Ecto neural progenitor cell (in vitro differentiated cells): ENCODE measurements at regions not wholly inside any gene's neighbourhood (a gene's known extent, or its start where the extent isn't known, plus 50 kb on each side); places are given as distances from the start of the nearest gene placed in this dataset.

Experiments
- DNase-seq: peaks from one replicate; pipeline ENCODE4 v3.0.0-alpha.2; 2018; ENCODE audit warnings: low spot score

DNA sequence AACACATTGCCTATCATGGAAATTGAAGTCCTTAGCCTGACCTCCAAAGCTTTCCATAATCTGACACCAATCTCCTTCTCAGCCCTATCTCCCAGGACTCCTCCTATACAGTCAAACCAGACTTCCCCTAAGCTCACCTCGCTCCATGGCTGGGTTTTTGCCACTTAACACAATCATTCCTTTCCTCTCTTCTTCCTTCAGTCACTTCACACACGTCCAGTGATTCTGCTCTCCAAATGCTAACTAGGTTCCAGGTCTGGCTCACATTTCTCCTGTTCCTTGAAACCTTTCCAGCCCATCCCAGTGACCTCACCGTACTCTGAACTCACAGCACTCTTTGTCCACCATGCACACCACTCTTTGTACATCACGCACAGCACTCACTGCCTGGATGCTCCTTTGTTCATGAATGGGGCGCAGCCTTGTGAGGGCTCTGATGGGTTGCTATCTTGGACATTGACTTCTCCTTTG lies 98.4 kb downstream of the GLUL start:
- DNase-seq = no peak

DNA sequence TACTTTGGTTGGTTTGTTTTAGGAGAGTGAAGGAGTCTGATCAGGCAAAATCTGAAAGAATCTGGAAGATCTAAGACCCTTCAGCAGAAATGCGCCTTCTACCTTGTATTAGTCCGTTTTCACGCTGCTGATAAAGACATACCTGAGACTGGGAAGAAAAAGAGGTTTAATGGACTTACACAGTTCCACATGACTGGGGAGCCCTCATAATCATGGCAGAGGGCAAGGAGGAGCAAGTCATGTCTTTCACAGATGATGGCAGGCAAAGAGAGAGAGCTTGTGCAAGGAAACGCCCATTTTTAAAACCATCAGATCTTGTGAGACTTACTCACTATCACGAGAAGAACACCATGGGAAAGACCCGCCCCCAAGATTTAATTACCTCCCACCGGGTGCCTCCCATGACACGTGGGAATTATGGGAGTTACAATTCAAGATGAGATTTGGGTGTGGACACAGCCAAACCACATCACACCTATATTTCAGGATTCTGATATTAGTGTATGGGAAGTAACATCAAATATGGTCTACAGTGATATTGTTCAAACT lies 99.3 kb downstream of the GLUL start:
- DNase-seq = no peak

DNA sequence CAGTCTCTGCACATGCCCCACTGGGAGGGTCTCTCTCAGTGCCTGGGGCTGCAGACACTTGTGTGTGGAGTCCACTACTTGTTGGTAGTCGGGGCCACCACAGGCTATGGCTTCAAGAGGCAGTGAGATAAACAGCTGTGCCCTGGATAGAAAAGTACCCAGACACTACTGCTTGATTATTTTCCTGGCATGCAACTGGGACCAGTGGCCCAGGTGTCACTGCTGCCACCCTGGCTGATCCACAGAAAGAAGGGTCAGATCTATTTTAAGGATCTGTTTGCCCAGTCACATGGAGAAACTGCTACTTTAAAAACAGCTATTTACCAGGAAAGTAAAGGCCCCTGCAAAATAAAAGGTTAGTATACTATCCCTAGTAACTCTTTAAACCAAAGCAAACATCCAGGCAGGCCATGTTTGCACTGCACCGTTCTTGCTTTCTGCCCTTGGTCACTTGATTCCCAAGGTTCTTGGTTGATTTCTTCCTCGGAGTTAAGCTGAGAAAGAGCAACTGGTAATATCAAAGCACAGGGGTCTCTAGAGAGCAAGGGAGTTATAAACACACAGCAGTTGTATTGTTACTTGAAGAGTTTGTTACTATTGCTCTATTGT lies 99.9 kb downstream of the GLUL start:
- DNase-seq = no peak

DNA sequence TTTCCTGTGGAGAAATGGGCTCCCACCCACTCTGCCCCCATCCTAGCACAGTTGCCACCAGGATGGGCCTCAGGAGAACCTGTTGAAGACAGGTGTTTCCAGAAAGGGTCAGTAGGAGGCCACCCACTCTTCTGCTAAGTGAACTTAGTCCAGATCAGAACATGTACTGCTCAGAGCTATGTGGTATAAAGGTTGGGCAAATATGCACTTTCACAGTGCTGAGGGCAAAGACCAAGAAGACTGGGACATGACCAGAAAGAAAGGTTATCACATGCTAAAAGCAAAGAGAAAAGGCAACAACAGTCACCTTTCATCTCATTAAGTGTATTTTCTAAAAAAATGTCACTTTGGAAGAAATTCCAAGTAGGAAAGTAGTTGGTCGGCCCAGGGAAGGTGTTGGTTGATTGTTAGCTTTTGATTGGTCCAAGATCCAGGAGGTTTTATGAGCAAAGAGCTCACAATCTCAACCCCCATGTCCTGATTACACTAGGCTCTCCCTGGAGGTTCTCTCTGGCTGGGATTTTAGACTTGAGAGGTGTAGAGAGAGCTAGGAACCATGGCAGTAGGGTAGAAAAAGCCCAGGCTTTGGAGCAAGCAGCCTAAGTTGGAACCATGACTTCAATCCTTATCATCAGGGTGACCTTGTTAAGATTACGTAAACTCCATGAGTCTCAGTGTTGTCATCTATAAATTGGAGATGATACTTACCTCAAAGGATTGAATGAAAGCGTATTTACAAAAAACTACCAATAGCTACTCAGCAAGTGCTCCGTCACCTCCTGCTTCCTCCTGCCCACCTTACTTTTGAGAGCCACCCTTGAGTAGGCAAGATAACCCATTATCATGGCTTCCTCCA lies 102.6 kb downstream of the GLUL start:
- DNase-seq = no peak

DNA sequence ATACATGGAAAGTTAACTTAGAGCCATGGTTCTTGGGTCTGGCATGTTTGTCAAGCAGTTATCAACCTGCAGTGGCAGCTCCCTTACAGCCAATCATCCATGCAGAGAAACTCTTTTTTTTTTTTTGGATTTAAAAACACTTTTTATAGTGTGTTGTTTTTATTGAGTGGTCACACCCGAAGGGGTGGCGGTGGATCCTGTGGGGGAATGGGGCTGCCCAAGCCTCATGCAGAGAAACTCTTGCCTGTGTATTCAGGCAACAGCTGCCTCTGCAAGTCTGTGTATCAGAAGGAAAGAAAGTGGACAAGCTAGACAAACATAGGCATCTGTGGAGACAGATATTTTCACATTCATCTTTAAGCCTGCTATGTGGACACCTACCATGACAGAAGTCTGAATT lies 104.8 kb downstream of the GLUL start:
- DNase-seq = no peak

DNA sequence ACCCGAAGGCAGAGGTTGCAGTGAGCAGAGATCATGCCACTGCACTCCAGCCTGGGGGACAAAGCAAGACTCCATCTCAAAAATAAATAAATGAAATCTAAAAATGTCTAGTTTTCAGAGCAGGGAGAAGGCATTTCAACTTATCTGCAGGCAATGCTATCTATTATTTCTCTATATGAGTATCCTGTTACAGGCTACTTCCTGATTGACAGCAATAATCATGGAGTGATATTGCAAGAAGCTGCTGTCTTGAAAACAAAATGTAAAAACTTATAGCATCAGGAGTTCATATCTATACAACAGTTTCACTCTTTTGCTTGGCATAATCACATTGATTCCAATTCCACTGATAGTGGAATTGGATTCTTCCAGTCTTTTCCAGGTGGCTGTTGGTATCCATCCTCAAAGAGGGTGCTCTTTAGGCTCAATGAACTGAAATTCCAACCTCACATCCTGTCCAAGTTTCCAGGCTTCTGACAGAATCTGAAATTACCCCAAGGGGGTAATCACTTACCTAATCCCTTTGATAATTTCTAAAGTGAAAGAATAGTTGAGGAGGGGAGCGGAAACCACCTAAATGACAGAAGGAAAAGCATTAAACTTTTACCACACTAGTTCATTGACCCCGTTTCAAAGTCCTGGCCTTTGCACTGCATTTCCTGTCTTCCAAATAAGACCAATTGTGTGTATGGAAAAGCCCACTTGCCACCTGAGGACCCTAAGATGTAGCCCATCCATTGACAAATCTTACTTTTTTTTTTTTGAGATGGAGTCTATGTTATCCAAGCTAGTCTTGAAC lies 107.6 kb downstream of the GLUL start:
- no peak for DNase-seq

DNA sequence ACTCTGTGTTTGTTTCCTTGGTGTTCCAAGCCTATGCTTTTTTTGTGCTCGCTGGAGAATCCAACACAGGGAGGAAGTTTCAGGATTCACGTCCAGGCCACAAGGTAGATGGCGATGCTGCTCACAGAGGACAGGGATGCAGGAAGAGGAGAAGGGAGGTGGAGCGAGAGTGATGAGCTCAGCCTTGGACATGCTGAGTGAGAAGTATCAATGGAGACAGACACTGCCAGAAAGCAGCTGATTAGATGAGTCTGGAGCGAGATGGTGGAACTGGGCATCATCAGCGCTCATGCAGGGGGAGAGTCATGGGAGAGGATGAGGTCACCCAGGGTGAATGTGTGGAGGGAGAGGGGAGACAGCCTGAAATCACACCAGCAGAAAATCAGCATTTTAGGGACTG lies 110.0 kb downstream of the GLUL start:
- DNase-seq = no peak

DNA sequence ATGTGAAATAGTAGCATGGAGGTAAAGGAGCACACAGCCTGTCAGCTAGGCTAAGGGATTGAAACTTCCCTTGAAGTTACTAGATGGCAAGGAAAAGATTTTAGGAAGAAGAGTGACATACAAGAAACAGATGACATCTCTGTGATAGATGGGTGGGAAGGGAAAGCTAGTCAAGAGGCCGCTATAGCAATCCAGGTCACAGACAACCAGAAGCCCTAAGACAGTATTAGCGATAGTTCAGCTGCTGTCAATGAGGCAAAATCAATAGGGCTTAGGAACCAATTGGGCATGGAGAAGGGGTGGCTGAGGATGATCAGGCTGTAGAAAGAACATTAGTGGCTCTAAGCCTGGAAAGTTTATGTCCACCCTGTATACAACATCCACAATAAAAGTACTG lies 111.1 kb downstream of the GLUL start:
- DNase-seq = no peak

DNA sequence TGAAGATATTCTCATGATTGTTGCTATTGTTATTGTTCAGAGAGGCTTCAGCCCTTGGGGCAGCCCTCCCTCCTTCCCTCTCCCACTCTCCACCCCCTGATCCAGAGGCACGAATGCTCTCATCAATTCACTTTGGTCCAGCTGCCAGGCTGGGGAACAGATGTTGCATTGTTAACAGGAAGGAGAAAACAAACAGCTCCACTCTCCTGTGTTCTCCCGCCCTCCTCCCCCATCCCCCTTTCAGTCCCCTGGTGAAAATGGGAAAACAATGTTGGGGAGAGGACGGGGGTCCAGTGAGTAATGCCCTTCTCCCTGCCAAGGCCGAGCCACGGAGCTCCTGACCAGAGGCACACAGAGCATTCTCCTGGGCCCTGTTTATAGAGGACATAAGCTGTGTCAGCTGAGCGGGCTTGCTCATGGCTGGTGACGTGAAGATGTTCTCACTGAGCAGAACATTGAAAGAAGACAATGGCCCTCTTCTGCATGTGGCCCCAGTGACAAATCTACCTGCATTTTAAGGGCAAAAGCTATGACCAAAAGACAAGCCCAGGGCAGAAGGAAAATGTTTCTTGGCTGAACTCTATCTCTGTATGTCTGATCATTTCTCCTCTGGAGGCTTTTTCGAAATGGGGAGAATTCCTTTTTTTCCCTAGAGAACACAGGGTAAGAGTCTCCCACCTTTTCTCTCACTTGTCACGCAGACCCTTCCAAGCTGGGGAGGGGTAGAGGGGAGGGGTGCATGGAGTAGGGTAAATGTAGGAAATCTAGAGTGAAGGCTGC lies 111.7 kb downstream of the GLUL start:
- DNase-seq = peak; percentile 70

DNA sequence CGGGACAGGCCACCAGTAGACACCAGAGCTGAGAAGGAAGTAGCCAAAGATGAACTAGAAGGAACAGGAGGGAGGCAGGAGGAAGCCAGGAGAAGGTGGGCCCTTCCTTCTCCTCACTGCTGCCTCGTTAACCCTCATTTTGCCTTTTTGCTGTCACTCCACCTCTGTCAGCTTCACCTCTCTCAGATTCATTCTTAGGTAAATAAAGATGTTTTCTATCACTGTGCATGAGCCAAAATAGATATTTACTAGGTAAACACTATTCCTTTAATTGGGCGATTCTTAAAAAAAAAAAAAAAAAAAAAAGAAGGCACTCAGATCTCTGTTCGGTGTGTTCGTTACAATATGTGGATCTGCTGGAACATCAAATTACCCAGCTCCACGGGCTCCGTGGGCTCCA lies 112.3 kb downstream of the GLUL start:
- DNase-seq = no peak

DNA sequence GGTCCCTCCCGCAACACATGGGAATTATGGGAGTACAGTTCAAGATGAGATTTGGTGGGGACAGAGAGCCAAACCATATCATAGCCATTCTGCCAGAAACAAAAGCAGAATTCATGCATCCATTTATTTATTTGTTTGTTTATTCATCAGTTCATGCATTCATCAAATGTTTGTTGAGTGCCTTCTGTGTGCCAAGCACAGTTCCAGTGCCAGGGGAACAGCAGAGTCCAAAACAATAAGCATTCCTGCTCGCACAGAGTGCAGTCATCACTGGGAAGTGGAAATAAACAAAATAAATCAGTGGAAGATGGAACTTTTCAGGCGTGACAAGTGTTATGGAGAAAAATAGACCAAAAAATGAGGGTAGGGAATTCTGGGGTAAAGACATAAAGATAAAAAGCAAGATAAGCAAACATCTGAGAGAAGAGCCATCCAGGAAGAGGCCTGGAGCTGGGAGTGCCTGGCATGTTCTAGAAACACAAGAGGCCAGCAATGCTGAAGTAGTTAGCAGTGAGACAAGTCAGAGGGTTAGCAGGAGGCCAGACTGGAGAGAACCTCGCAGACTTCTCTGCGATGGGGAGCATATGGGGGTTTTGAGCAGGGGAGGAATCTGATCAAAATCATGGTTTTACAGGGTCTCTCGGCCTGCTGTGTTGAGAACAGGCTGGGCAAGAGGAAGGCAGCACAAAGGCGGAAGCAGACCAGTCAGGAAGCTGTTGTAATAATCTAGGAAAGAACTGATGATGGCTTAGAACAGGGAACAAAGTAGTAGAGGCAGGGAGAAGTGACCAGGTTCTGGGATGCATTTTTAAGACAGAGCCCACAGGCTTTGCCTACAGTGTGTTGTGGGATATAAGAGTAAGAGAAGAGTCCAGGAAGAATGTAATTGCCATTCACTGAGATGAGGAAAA lies 113.2 kb downstream of the GLUL start:
- no peak for DNase-seq

DNA sequence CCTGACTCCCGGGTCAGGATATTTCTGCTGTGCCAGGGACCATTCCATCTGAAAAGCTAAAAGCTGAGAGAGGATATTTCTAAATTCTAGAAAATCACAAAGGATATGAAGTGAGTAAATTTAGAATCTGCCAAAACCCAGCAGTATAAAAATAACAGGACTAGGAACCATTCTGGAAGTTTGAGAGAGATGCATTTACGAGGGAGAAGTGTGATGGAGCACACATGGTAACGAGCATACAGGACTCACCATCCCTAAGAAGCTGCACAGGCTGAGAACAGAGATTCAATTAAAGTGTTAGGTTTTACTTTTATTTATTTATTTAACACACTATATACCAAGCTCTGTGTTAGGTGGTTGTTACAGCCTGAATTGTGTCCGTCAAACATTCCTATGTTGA lies 116.3 kb downstream of the GLUL start:
- DNase-seq = no peak

DNA sequence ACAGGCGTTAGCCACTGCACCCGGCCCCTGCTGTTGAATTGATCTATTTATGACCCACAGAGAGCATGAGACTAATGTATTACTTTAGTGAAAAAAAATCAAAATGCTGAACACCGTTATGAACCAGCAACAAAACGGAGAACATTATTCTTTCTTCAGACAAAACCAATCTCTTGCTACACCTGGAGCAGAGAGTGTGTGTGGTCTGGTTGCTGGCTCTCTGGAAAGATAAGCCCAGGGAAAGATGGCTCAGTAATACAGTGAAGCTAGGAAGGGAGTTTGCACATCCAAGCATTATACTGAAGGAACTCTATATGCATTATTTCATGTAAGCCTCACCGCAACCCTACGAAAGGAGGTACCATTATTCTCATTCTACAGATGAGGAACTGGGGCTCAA lies 117.0 kb downstream of the GLUL start:
- no peak for DNase-seq

DNA sequence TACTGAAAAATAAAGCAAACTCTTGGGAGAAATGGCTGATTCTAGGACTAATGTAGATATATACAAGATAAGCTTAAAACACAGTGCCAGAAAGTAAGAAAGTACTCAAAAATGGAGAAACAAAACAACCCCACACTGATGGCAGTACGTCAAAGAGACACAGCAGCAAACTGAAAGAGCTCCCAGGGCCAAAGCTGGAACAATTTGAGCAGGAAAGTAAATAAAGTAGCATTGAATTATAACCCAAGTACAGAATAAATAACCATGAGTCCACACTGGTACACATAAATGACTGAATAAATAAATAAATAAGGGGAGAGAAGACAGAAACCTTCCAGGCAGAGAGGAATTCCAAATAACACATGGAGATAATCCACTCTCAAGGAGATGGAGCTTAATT lies 120.9 kb downstream of the GLUL start:
- DNase-seq = no peak

DNA sequence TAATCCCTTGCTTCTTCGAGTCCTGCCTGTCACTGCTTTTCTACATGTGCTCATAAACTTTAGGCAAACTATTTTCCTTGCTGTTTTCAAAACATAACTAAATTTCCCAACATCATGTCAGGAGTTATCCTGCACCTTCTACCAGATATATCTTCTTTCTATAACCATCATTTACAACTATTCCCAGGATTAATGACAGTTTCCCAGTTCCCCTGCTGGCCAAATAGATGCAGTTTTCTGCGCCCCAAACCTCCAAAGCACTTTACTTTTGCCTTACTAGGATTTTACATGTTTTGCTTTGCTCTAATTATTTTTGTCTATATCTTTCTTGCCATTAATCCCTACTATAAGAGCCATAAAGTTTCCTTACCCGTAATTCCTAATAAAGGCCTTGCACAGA lies 122.5 kb downstream of the GLUL start:
- DNase-seq = no peak

DNA sequence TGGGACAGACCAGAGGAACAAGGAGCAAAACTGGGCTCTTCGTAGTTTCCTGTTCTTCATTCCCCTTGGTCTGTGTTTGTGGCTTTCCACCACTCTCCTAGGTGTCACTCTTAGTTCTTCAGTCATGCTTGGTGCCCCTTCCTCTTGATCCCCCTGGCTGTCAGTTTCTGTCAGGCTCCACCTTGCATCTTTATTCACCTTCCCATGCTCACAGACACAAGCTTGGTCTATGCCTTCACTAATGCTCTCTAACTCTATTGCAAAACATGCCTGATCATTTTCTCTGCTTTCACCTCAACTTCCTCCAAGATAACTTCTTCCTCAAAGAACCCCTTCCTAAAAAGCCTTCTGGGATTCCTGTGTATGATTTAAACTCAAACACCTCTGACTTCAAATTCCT lies 122.9 kb downstream of the GLUL start:
- DNase-seq = no peak

DNA sequence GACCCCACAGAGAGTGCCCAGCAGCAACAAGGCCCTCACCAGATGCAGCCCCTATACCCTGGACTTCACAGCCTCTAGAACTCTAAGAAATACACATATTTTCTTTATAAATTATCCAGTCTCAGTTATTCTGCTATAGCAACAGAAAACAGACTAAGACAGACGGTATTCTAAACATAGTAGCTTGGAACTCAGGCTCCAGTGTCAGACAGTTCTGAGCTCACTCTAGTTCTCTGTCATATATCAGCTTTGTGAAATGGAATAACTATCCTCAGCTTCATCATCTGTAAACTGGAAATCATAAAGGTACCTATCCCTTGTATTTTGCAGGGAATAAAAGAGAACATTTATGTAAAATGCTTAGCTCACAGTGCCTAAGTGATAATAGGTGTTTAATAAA lies 127.4 kb downstream of the GLUL start:
- no peak for DNase-seq

DNA sequence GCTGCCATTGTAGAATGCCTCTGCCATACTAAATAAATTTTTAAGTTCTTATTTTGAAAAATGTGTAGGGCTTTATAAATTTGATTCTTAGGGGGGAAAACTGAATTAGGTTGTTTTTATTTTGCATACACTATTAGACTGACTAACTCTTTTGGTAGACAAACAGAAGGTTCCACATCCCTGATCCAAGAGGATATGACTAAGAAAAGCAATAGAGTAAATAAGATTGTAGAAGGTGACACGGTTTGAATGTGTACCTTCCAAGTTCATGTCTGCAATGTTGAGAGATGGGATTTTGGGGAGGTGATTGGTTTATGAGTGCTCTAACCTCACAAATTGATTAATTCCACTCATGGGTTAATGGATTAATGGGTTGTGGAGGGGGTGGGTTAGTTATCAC lies 127.9 kb downstream of the GLUL start:
- DNase-seq = no peak

DNA sequence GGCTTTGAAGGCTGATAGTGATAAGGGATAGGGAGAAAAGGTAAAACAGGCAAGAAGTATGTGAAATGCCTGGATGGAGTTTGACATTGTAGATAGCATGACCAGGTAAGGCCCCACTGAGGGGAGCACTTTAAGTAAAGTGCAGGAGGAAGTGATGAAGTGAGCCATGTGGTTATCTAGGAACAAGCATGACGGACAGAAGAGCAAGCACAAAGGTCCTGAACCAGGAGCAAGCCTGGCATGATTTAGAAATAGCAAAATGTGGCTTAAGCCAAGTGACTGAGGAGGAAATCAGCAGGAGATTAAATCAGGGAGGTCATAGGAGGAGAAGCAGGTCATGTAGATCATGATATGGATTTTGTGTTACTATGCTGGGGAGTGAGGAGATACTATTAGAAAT lies 129.2 kb downstream of the GLUL start:
- DNase-seq = no peak

DNA sequence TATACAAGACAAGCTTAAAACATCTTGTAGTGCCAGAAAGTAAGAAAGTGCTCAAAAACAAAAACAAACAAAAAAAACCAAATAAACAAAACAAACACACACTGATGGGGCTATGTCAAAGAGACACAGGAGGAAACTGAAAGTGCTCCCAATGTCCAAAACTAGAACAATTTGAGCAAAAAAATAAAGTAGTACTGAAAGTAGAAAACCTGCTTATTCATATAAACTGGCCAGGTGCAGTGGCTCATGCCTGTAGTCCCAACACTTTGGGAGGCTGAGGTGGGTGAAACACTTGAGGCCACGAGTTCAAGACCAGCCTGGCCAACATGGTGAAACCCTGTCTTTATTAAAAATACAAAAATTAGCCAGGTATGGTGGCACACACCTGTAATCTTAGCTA lies 129.9 kb downstream of the GLUL start:
- no peak for DNase-seq

DNA sequence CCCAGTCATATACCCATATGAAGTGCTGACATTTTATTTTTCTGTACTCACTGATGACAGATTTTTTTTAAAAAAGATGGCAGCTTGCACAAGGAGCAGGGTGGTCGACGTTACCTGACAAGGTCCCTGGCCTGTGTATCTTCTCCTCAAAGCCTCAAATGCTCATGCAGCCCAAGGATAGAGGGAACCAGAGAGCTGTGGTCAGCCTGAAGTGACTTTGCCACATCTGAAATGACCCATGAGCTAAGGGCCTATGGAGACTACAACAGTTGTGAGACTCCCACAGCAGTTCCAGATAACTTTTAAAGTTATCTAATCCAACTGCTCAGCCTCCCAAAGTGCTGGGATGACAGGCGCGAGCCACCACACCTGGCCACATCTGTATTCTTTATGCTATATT lies 131.1 kb downstream of the GLUL start:
- no peak for DNase-seq
